ENCODE measurements at regions not wholly inside any gene's neighbourhood (a gene's known extent, or its start where the extent isn't known, plus 50 kb on each side); places are given as distances from the start of the nearest gene placed in this dataset.

GRCh38 chr20:40540166-40540565, 148.9 kb downstream of the MAFB start:
- Histone ChIP-seq H3K4me3 (no peak overlapping the region), H3K79me2 (replicated peaks; ENCODE audit: insufficient read depth) (no peaks in the 10 kb centered on the region), H3K4me1 (ENCODE audit: insufficient read depth) (no peaks in the 10 kb centered on the region), H2AFZ (no peak overlapping the region), H3K36me3 (ENCODE audit: insufficient read depth) (no peaks in the 10 kb centered on the region), H3F3A (replicated peaks; ENCODE audit: low read depth) (no peaks in the 10 kb centered on the region), H3K9me2 (ENCODE audit: insufficient read depth) (no peaks in the 10 kb centered on the region), H3K27ac (ENCODE audit: low read depth) (no peak overlapping the region), H4K20me1 (replicated peaks; ENCODE audit: insufficient read depth) (no peaks in the 10 kb centered on the region), H3K27me3 (ENCODE audit: insufficient read depth) (no peaks in the 10 kb centered on the region), H3K4me2 (no peak overlapping the region)
- DNase-seq (ENCODE audit: low spot score), result no peak
- no peak overlapping the region for H3K4me3 Mint-ChIP-seq
- H3K27ac Mint-ChIP-seq, result no peak overlapping the region
- no peaks in the 10 kb centered on the region for H3K36me3 Mint-ChIP-seq (ENCODE audit: low read depth)
- peaks cover 4% of the 10 kb centered on the region for H3K27me3 Mint-ChIP-seq (ENCODE audit: insufficient read depth, low read depth, poor library complexity)
- no peak for ATAC-seq
- no peaks in the 10 kb centered on the region for H3K9me3 Mint-ChIP-seq
- TF ChIP-seq ETS1 (IDR thresholded peaks at IDR 0.05) (no peak), STAT1 (IDR thresholded peaks at IDR 0.05; ENCODE audit: unreplicated experiment) (no peak), JUNB (IDR thresholded peaks at IDR 0.05; ENCODE audit: unreplicated experiment) (no peak), CTCF (conservative IDR thresholded peaks at IDR 0.05; ENCODE audit: low read depth in 2 of 2) (no peak), CREB1 (CRISPR knock-in tag; IDR thresholded peaks at IDR 0.05; ENCODE audit: low read depth) (no peak), NANOG (IDR thresholded peaks at IDR 0.05; ENCODE audit: borderline replicate concordance) (no peak), POLR2AphosphoS5 (IDR thresholded peaks at IDR 0.05; ENCODE audit: low read depth) (no peak), EZH2 (IDR thresholded peaks at IDR 0.05; ENCODE audit: low read depth, unreplicated experiment) (no peak), EZH2phosphoT487 (IDR thresholded peaks at IDR 0.05; ENCODE audit: unreplicated experiment) (no peak), REST (IDR thresholded peaks at IDR 0.05; ENCODE audit: unreplicated experiment) (no peak), ZNF114 (CRISPR knock-in tag; IDR thresholded peaks at IDR 0.05) (no peak), ZNF462 (CRISPR knock-in tag; IDR thresholded peaks at IDR 0.05) (no peak), ZNF331 (CRISPR knock-in tag; IDR thresholded peaks at IDR 0.05; ENCODE audit: low read depth) (no peak)
- no peaks in the 10 kb centered on the region for H3K4me1 Mint-ChIP-seq
